ENCODE measurements at regions not wholly inside any gene's neighbourhood (a gene's known extent, or its start where the extent isn't known, plus 50 kb on each side); places are given as distances from the start of the nearest gene placed in this dataset.

DNA sequence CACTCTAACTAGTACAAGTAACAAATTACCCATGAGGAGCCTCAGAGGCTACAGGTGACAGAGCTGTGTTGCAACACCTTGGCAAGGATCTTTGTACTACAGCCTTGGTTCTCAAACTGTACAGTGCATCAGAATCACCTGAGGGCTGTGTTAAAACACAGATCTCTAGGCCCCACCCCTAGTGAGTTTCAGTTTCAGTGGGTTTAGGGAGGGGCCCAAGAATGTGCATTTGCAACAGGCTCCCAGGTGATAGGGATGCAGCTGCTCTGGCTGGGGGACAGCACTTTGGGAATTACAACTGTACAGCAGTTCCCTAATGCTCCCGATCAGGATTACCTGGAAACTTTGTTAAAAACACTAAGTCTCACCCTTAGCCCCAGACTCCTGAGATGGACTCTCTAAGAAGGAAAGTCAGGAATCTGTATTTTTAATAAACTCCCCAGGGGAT lies 66.1 kb upstream of the NR2F2 start (continued):
- TF ChIP-seq MAZ (IDR thresholded peaks at IDR 0.05; ENCODE audit: borderline replicate concordance, low read depth, low read length) (no peak), MAZ (CRISPR knock-in tag; IDR thresholded peaks at IDR 0.05; ENCODE audit: low read depth) (no peak), ELF3 (CRISPR knock-in tag; IDR thresholded peaks at IDR 0.05) (no peak), HOXA3 (CRISPR knock-in tag; IDR thresholded peaks at IDR 0.05) (0 out of 2 replicates have a peak, but pooled peaks have one; percentile 15), HOMEZ (CRISPR knock-in tag; IDR thresholded peaks at IDR 0.05; ENCODE audit: low read depth) (no peak), KAT7 (CRISPR knock-in tag; IDR thresholded peaks at IDR 0.05; ENCODE audit: borderline replicate concordance) (no peak), ZFP82 (CRISPR knock-in tag; IDR thresholded peaks at IDR 0.05; ENCODE audit: borderline replicate concordance) (no peak), SKIL (CRISPR knock-in tag; IDR thresholded peaks at IDR 0.05; ENCODE audit: borderline replicate concordance) (no peak), DNMT1 (CRISPR knock-in tag; IDR thresholded peaks at IDR 0.05) (no peak), MZF1 (CRISPR knock-in tag; IDR thresholded peaks at IDR 0.05; ENCODE audit: borderline replicate concordance) (no peak), ZNF629 (CRISPR knock-in tag; conservative IDR thresholded peaks at IDR 0.05) (no peak), ZFYVE20 (CRISPR knock-in tag; IDR thresholded peaks at IDR 0.05; ENCODE audit: borderline replicate concordance, low read depth) (no peak), ZSCAN9 (CRISPR knock-in tag; IDR thresholded peaks at IDR 0.05; ENCODE audit: borderline replicate concordance) (0 out of 2 replicates have a peak, but pooled peaks have one; percentile 34)
- TF ChIP-seq, protein P1, sequence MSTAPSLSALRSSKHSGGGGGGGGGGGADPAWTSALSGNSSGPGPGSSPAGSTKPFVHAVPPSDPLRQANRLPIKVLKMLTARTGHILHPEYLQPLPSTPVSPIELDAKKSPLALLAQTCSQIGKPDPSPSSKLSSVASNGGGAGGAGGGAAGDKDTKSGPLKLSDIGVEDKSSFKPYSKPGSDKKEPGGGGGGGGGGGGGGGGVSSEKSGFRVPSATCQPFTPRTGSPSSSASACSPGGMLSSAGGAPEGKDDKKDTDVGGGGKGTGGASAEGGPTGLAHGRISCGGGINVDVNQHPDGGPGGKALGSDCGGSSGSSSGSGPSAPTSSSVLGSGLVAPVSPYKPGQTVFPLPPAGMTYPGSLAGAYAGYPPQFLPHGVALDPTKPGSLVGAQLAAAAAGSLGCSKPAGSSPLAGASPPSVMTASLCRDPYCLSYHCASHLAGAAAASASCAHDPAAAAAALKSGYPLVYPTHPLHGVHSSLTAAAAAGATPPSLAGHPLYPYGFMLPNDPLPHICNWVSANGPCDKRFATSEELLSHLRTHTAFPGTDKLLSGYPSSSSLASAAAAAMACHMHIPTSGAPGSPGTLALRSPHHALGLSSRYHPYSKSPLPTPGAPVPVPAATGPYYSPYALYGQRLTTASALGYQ (CRISPR knock-in tag; IDR thresholded peaks at IDR 0.05): no peak
